Psoas muscle (tissue), 7 donors: ENCODE measurements at regions not wholly inside any gene's neighbourhood (a gene's known extent, or its start where the extent isn't known, plus 50 kb on each side); places are given as distances from the start of the nearest gene placed in this dataset.

Experiments used
- ATAC-seq, 4 donors: fragments of 200-7000 bp; cut with Tn5 transposase; one replicate each; pipeline ENCODE4 v1.9.1; 2020; ENCODE audit warnings: moderate library complexity in 3 of 4, mild to moderate bottlenecking in 2 of 4
- DNase-seq, 2 donors: peaks; one replicate each; pipeline ENCODE4 v3.0.0-alpha.2; 2020
- H3K27ac ChIP-seq: fragments of 200-600 bp; one replicate; pipeline ENCODE4 v1.8.0; 2022
- H3K27me3 ChIP-seq, 3 donors: fragments of 200-600 bp in 1 of 3; one replicate each; pipeline versions ENCODE4 v1.6.1 to v1.8.0; 2013 to 2022; ENCODE audit warnings: low read length in 2 of 3, mild to moderate bottlenecking in 2 of 3, moderate library complexity in 1 of 3; ENCODE audit not compliant: insufficient read depth in 3 of 3
- H3K36me3 ChIP-seq, 2 donors: fragments of 200-600 bp in 1 of 2; one replicate each; pipeline versions ENCODE4 v1.6.1 to v1.8.0; 2013 to 2022; ENCODE audit warnings: low read depth in 1 of 2, mild to moderate bottlenecking in 1 of 2, moderate library complexity in 1 of 2; ENCODE audit not compliant: insufficient read depth in 1 of 2
- H3K4me1 ChIP-seq: fragments of 200-600 bp; one replicate; pipeline ENCODE4 v1.8.0; 2022
- H3K4me3 ChIP-seq: fragments of 200-600 bp; one replicate; pipeline ENCODE4 v1.8.0; 2022; ENCODE audit warnings: mild to moderate bottlenecking
- H3K9me3 ChIP-seq: fragments of 200-600 bp; one replicate; pipeline ENCODE4 v1.8.0; 2022
- CTCF ChIP-seq: fragments of 200-600 bp; IDR thresholded peaks from one replicate; pipeline ENCODE4 v1.8.0; 2022; ENCODE audit warnings: antibody characterized with exemption
- WGBS, 3 donors: extraction: QIAGEN DNeasy Blood & Tissue Kit; methylation state at CpG; one replicate each; pipeline versions ENCODE4 v1.1.6 to v1.1.7; 2013; 5-methylcytosine and 5-hydroxymethylcytosine counted together
- intact Hi-C, 2 donors: fragments of 100-400 bp; cut with DNase I; formaldehyde crosslinking; loops; one replicate each; pipeline versions ENCODE4 v1.11.0 to v1.14.2; 2022
- donor health status: healthy with polysubstance abuse.
- donor health status: DM: no; HTN: no; CAD: no; lungs with moderate emphysema.
- donor health status: Bipolar disorder and iron deficiency.
- donor health status: healthy.
- donor health status: DM: yes; HTN: yes; CAD: no.
- donor health status: DM: no; HTN: no; CAD: no.
- donor health status: DM: yes; HTN: yes; CAD: no.

- Histone ChIP-seq H3K36me3 (no peaks in the 10 kb centered on the region), H3K27ac (no peak overlapping the region), H3K4me1 (no peaks in the 10 kb centered on the region), H3K9me3 (no peaks in the 10 kb centered on the region), H3K27me3 (no peaks in the 10 kb centered on the region), H3K4me3 (no peak overlapping the region)
- DNase-seq (no peak), ATAC-seq (no peak)
- intact Hi-C loops, result no loop called here
- TF ChIP-seq CTCF, result no peak
- WGBS, 3 donors, result 21 to 32% (median 22%) methylated on average over 6 of the region's 6 CpGs
These were observed 56.5 kb upstream of the TENT5A start for GRCh38 chr6:81808851-81809570.

- Histone ChIP-seq H3K36me3 (no peaks in the 10 kb centered on the region), H3K27ac (no peak overlapping the region), H3K4me1 (no peaks in the 10 kb centered on the region), H3K27me3 (no peaks in the 10 kb centered on the region), H3K9me3 (no peaks in the 10 kb centered on the region), H3K4me3 (no peak overlapping the region)
- WGBS, 3 donors, result 90 to 91% (median 91%) methylated on average over 8 of the region's 8 CpGs
- intact Hi-C loops, result no loop called here
- DNase-seq (no peak), ATAC-seq (no peak)
- TF ChIP-seq CTCF, result no peak
These were observed 54.5 kb upstream of the TENT5A start for GRCh38 chr6:81806793-81807565.

DNA sequence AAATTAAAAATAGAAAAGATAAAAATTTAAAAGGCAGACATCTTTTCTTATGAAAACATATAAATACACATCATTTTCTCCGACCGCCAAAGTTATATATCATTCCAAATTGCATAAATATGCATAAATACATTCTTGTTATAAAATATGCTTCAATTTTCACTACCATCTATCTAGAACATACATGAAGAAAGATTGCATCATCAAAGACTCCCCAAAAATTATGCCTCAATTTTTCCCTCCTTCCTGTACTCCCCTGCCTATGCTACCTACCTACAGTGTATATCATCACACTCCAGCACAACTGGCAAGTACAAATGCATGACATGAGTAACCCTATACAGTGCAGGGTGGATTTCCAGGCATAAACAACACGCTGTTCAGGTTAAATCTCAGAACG lies 49.9 kb upstream of the TENT5A start:
- Histone ChIP-seq H3K4me3 (no peak overlapping the region), H3K36me3 (no peaks in the 10 kb centered on the region), H3K27ac (no peak overlapping the region), H3K27me3 (no peaks in the 10 kb centered on the region), H3K4me1 (no peaks in the 10 kb centered on the region), H3K9me3 (no peaks in the 10 kb centered on the region)
- intact Hi-C loops, result no loop called here
- no peak for DNase-seq
- WGBS, 3 donors, result 62 to 83% (median 74%) methylated on average over 4 of the region's 4 CpGs
- no peak for TF ChIP-seq CTCF
- no peak for ATAC-seq
